CMK (cell line): ENCODE measurements at regions not wholly inside any gene's neighbourhood (a gene's known extent, or its start where the extent isn't known, plus 50 kb on each side); places are given as distances from the start of the nearest gene placed in this dataset.
"Not testable (repeated sequence)": the region's sequence is repeated elsewhere in the genome, so short reads cannot be mapped to it uniquely, and the experiment has no call there.

ENCODE experiments used
- DNase-seq: peaks from one replicate; pipeline ENCODE4 v3.0.0-alpha.2; 2010; ENCODE audit warnings: low read depth

GRCh38 chr15:62862717-62863116, 179.8 kb upstream of the TPM1 start:
- no peak for DNase-seq

GRCh38 chr15:62866366-62866765, 176.2 kb upstream of the TPM1 start:
- no peak for DNase-seq

DNA sequence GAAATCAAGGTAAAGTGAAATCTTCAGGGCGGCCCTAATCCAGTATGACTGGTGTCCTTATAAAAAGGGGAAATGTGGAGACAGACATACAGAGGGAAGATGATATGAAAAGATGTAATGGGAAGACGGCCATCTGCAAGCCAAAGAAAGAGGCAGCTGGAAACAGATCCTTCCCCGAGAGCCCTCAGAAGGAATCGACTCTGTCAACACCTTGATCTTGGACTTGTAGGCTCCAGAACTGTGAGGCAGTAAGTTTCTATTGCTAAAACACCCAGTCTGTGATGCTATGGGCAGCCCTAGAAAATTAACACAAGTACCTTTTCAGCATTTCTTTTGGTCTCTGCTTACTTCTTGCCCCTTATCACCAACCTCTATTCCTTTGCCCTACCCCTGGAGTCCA, 174.7 kb upstream of the TPM1 start:
- no peak for DNase-seq

DNA sequence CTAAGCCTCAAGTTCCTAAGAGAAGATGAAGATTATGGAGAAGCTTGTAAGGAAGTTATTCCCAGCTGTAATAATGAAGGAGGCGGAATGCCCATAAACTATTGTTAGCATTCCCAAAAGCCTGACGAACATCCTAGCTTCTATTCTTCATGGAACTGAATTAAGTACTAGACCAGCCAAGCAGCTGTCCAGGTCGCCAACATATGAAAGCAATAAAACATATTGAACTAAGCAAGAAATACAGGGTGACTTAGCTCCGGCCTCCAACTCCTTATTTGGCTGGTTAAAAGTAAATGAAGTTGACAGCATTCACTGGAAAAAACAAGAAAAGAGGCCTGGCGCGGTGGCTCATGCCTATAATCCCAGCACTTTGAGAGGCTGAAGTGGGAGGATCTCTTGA, 174.0 kb upstream of the TPM1 start:
- DNase-seq, result no peak

DNA sequence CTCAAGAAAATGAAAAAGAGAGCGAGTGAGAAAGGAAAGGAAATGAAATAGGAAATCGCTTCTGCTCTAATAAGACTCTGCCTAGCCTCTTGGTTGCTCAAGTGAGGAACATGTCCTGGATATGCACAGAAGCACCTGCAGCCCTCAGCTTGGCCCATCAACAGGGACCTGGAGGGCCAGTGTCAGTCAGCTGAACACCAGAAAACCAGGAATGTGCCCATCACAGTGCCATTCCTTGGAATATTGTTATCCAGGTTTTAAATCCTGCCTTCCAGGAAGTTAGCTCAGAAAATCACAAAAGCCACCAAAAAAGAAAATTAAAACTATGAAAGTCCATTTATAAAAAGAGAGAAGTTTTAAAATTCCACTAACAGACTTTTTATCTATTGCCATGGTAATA, 173.4 kb upstream of the TPM1 start:
- no peak for DNase-seq

DNA sequence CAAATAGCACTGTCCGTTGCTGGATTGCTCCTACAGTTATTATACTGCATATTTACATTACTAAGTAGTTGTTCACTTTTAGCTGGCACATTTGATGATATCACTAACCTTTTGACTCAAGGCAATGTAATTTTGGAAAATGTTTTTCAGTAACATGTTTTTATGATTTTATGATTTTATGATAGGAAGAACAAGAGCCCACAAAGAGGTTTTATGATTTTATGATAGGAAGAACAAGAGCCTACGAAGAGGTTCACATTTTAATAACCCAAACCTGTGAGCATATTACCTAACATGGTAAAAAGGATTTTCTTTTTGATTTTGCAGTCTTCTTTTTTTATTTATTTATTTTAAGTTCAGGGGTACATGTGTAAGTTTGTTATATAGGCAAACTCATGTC, 172.3 kb upstream of the TPM1 start:
- DNase-seq, result no peak

- not testable (repeated sequence) for DNase-seq
Measured at GRCh38 chr15:62870701-62871100, 171.8 kb upstream of the TPM1 start.

DNA sequence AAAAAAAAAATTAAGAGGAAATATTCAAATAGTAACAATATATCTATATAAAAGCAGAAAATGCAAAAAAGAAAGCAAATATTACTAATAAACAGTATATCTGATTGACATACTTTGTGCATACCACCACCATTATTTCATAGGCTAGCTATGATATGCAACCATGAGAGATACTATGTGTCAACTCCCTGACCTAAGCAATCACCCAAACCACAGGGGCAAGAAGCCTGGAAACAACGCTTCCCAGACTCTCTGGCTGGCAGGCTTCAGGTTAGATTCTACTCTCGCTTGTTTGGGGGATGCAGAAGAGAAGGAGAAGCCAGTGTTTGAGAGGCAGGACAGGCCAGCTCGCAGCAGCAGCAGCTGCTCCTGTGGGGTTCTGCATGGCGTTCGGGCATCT, 169.3 kb upstream of the TPM1 start:
- DNase-seq, result no peak

DNA sequence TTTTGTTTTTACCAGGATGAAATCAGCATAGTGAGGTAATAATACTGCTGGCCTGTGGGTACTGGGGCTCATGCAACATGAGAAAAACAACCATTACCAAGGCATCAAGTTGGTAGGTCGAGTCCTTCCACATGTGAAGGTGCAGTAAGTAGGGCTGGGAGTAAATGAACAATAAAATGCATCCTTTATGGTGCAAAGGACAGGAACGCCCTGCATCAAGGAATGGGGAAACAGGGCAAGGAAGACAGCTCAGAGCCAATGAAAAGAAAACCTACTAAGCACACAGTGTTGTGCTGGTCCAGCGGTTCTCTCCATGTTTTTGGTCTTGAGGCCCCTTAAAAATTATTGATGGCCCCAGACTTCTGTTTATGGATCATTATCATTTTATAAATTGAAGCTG, 168.5 kb upstream of the TPM1 start:
- DNase-seq, result no peak

- DNase-seq, result no peak
Measured at GRCh38 chr15:62874959-62875625, 167.5 kb upstream of the TPM1 start.

DNA sequence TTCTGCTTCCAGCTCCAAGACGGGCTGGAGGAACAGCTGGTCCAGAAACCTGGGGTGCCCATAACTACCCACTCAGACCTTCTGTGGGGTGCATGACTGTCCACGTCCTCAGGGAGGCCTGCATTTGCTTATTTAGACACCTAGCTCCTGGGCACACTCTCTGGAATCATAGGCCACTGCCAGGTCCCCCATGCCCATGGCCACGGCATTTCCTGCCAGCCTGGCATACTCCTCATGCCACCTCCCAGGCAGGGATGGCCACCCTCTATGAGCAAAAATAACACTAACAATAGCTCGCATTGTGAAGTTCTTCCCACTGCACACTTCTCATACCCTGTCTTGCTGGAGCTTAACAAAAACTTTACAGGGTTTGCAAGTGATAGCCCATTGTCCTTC, 166.9 kb upstream of the TPM1 start:
- no peak for DNase-seq

DNA sequence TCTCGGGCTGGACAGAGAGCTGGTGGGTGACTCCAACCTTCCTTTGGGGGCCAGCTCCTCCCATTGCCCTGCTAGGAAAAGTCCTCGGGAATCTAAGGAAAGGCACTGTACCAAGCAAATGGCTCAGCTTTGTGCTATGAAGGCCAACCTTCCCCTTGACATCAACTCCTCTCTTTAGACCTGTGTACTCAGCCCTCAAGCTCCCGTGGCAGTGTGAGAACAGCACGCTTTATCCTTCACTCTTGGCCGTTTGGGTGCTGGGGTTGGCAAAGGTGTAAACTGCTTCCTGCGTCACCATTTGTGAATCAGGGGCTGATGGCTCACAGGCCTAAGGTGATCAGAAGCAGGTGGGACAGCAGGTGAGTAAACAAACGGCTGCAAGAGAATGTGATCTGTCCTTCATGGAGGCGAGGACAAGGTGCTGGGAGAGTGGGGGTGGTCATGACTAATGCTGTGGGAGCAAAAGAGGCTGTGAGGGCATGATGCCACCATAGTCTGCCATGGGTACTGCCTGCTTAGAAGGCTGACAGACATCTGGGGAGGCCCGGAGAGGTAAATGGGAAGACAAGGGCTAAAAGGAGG, 165.2 kb upstream of the TPM1 start:
- DNase-seq, result no peak

DNA sequence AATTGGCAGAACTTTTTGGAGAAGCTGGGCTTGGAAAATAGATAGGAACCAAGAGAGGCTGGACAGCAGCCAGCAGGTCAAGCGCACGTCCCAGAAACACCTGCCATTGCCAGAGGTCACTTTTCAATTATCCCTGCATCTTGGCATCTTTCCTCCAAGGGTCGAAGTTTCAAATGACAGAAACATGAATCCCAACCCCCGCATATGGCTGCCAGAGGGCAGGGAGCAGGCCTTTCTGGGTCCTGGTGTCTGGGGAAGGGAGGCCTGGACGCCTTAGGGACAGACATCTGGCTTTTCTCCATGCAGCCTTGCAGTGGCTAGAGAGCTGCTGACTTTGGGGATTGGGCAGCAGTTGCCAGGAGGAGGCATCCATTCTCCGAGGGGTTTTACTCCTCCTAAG, 164.5 kb upstream of the TPM1 start:
- no peak for DNase-seq

DNA sequence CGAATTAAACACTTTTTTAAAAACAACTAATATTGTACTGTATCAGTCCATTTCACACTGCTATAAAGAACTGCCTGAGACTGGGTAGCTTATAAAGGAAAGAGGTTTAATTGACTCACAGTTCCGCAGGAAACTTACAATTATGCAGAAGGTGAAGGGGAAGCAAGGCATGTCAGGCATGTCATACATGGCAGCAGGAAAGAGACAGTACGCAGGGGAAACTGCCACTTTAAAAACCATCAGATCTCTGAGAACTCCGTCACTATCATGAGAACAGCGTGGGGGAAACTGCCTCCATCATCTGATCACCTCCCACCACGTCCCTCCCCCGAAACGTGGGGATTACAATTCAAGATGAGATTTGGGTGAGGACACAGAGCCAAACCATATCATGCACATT, 162.8 kb upstream of the TPM1 start:
- DNase-seq, result no peak

GRCh38 chr15:62880278-62880677, 162.3 kb upstream of the TPM1 start:
- DNase-seq, result no peak

- no peak for DNase-seq
Measured at GRCh38 chr15:62881056-62881455, 161.5 kb upstream of the TPM1 start.

- DNase-seq, result no peak
Measured at GRCh38 chr15:62883938-62884479, 158.5 kb upstream of the TPM1 start.

DNA sequence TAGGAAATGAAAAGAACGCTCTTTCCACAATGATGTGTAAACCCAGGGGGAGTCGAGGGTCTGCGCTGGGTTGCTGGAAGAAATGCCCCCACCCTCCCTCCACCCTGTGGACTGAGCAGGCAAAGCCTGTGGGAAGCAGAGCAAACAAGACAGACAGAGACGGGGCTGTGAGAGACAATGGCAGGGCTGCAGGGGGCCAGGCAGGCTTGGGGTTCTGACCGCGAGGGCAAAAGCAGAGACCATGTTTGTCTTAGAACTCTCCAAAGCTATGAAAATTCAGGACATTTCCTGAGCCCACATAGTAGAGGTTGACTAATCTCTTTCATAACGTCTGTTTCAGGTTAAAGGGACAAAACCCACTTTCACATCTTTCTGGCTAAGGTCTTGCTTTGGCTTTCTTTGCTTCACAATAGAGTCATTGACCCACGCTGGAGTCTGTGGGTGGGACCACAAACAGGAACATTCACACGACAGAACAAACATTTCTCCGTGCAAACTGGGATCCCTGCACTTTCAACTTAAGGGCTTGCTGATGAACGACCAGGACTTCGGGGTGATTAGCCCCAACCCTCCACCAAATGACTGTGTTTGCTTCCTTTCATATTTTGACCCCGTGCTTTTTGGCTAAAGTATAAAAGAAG, 156.0 kb upstream of the TPM1 start:
- no peak for DNase-seq

- no peak for DNase-seq
Measured at GRCh38 chr15:62887113-62887570, 155.4 kb upstream of the TPM1 start.

DNA sequence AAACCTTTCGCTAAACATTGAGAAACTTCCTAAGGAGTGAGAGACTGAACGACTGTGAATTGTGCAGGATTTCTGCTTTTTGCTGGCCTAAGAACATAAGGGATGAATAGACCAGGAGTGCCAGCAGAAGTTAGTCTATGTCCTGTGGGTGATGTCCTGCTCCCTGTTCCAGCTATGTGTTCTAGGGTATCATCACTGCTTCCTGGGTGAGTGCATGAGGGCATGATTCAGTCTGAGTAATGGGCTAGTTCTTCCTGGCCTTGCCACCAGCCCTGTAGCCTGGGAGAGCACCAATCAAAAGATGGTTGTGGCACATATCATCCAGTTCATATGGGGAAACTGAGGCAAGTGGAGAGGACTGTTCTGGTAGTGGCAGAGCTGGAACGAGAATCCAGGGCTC, 153.9 kb upstream of the TPM1 start:
- no peak for DNase-seq

- no peak for DNase-seq
Measured at GRCh38 chr15:62889141-62889661, 153.3 kb upstream of the TPM1 start.

DNA sequence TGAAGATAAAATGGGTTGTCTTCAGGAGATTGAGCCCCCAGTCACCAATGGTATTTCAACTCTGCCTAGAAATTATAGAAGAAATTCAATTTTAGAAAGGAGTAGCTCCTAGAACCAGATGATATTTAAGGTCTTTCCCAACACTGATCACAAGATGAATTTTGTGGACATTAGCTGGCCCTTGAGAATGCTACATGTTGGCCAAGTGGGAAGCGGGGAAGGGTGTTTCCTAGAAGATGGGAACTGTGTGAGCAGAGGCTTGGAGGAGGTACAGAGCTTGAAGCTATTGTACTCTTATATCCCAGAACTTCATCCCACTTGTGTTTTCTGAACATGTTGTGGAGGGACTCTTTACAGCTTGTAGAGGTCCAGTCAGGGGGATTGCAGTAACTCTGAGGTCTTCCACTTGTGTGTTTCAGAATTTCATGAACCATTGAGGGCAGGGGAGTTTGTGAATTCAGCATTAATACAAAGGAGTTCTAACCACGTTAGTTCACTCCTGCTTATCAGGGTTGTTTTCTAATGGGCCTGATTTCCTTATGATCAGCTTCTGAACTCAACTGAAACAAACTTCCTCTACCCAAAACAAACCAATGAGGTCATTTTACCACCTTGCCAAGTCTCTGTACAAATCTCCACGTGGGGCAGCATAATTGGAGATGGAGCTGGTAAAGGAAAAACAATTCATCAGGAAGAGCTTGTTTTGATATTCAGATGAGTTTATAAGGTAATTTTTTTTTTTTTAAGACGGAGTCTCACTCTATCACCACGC, 152.6 kb upstream of the TPM1 start:
- no peak for DNase-seq
